AML-193 (cell line): ENCODE measurements at regions not wholly inside any gene's neighbourhood (a gene's known extent, or its start where the extent isn't known, plus 50 kb on each side); places are given as distances from the start of the nearest gene placed in this dataset.
"Not testable (repeated sequence)": the region's sequence is repeated elsewhere in the genome, so short reads cannot be mapped to it uniquely, and the experiment has no call there.

Experiments
- DNase-seq, 2 experiments: peaks; one replicate each; lab custom pipeline; 2025; lab: John Stamatoyannopoulos, UW

- DNase-seq, result not testable (repeated sequence)
These were observed 183.1 kb upstream of the NOTCH2NLA start for GRCh38 chr1:146411923-146412322.

GRCh38 chr1:146409817-146410441, 181.1 kb upstream of the NOTCH2NLA start:
- not testable (repeated sequence) for DNase-seq

- DNase-seq, result not testable (repeated sequence)
These were observed 180.4 kb upstream of the NOTCH2NLA start for GRCh38 chr1:146409116-146409801.

GRCh38 chr1:146401281-146401825, 172.5 kb upstream of the NOTCH2NLA start:
- DNase-seq, result not testable (repeated sequence)

- DNase-seq, result not testable (repeated sequence)
These were observed 171.6 kb upstream of the NOTCH2NLA start for GRCh38 chr1:146400173-146401121.

- DNase-seq, result not testable (repeated sequence)
These were observed 170.4 kb upstream of the NOTCH2NLA start for GRCh38 chr1:146399225-146399624.

GRCh38 chr1:146396801-146397200, 168.0 kb upstream of the NOTCH2NLA start:
- DNase-seq, result not testable (repeated sequence)

GRCh38 chr1:146396242-146396641, 167.4 kb upstream of the NOTCH2NLA start:
- DNase-seq, result not testable (repeated sequence)

GRCh38 chr1:146393796-146394195, 165.0 kb upstream of the NOTCH2NLA start:
- not testable (repeated sequence) for DNase-seq

GRCh38 chr1:146393154-146393553, 164.3 kb upstream of the NOTCH2NLA start:
- DNase-seq, result not testable (repeated sequence)

GRCh38 chr1:146389178-146389577, 160.4 kb upstream of the NOTCH2NLA start:
- not testable (repeated sequence) for DNase-seq

GRCh38 chr1:146387750-146388469, 159.1 kb upstream of the NOTCH2NLA start:
- DNase-seq, result not testable (repeated sequence)

GRCh38 chr1:146386851-146387749, 158.3 kb upstream of the NOTCH2NLA start:
- DNase-seq, result peak; percentile 71 to 75

GRCh38 chr1:146381196-146381595, 152.4 kb upstream of the NOTCH2NLA start:
- DNase-seq, result not testable (repeated sequence)

GRCh38 chr1:146376708-146377496, 148.1 kb upstream of the NOTCH2NLA start:
- DNase-seq, result peak; percentile 71 to 77

- DNase-seq, result peak in 1 of 2 experiments; percentile 4
These were observed 147.5 kb upstream of the NOTCH2NLA start for GRCh38 chr1:146376309-146376707.

GRCh38 chr1:146375108-146375507, 146.3 kb upstream of the NOTCH2NLA start:
- DNase-seq, result not testable (repeated sequence)

GRCh38 chr1:146369940-146370339, 141.1 kb upstream of the NOTCH2NLA start:
- not testable (repeated sequence) for DNase-seq

GRCh38 chr1:146355373-146355772, 126.6 kb upstream of the NOTCH2NLA start:
- DNase-seq, result not testable (repeated sequence)
